SK-N-SH treated with all-trans-retinoic acid at 6 μM for 48 hours (cell line): ENCODE measurements at regions not wholly inside any gene's neighbourhood (a gene's known extent, or its start where the extent isn't known, plus 50 kb on each side); places are given as distances from the start of the nearest gene placed in this dataset.

Experiments
- ATAC-seq: fragments of 200-7000 bp; cut with Tn5 transposase; 3 replicates; pipeline ENCODE4 v1.9.1; 2020; ENCODE audit warnings: mild to moderate bottlenecking, moderate library complexity
- CREB5 ChIP-seq: fragments of 250-450 bp; sonication (Bioruptor Pico); IDR thresholded peaks from 2 replicates; pipeline ENCODE4 v1.5.1; 2020; ENCODE audit warnings: low read depth, mild to moderate bottlenecking, moderate library complexity
- ESRRG ChIP-seq: fragments of 250-450 bp; sonication (Bioruptor Pico); IDR thresholded peaks from 2 replicates; pipeline ENCODE4 v1.6.1; 2021; ENCODE audit warnings: mild to moderate bottlenecking
- GLIS3 ChIP-seq: fragments of 250-450 bp; sonication (Bioruptor Pico); IDR thresholded peaks from 2 replicates; pipeline ENCODE4 v1.5.0; 2020; ENCODE audit warnings: mild to moderate bottlenecking, moderate library complexity
- ISL1 ChIP-seq: fragments of 250-450 bp; sonication (Bioruptor Pico); IDR thresholded peaks from 2 replicates; pipeline ENCODE4 v2.1.2; 2022; ENCODE audit warnings: mild to moderate bottlenecking, moderate library complexity
- OSR1 ChIP-seq: fragments of 250-450 bp; sonication (Bioruptor Pico); IDR thresholded peaks from 2 replicates; pipeline ENCODE4 v1.8.0; 2022; ENCODE audit warnings: moderate library complexity, mild to moderate bottlenecking, inconsistent platforms
- POU6F1 ChIP-seq: fragments of 250-450 bp; sonication (Bioruptor Pico); IDR thresholded peaks from 2 replicates; pipeline ENCODE4 v1.8.0; 2021; ENCODE audit warnings: low read depth, mild to moderate bottlenecking, moderate library complexity, borderline replicate concordance
- PPARA ChIP-seq: fragments of 250-450 bp; sonication (Bioruptor Pico); IDR thresholded peaks from 2 replicates; pipeline ENCODE4 v1.5.0; 2020; ENCODE audit warnings: mild to moderate bottlenecking, borderline replicate concordance
- SNAI2 ChIP-seq: fragments of 250-450 bp; sonication (Bioruptor Pico); IDR thresholded peaks from 2 replicates; pipeline ENCODE4 v1.5.0; 2020; ENCODE audit warnings: mild to moderate bottlenecking, moderate library complexity
- TCF4 ChIP-seq: fragments of 250-450 bp; sonication (Bioruptor Pico); IDR thresholded peaks from 2 replicates; pipeline ENCODE4 v1.8.0; 2021; ENCODE audit warnings: mild to moderate bottlenecking, moderate library complexity, borderline replicate concordance
- TOX ChIP-seq: fragments of 250-450 bp; sonication (Bioruptor Pico); IDR thresholded peaks from 2 replicates; pipeline ENCODE4 v1.8.0; 2021; ENCODE audit warnings: mild to moderate bottlenecking, moderate library complexity, borderline replicate concordance
- ZC3H10 ChIP-seq: fragments of 250-450 bp; sonication (Bioruptor Pico); IDR thresholded peaks from 2 replicates; pipeline ENCODE4 v1.5.1; 2021; ENCODE audit warnings: mild to moderate bottlenecking, moderate library complexity
- ZFP3 ChIP-seq: fragments of 250-450 bp; sonication (Bioruptor Pico); IDR thresholded peaks from 2 replicates; pipeline ENCODE4 v1.5.0; 2020; ENCODE audit warnings: mild to moderate bottlenecking, moderate library complexity
- ZFP30 ChIP-seq: fragments of 450-650 bp; formaldehyde crosslinking; IDR thresholded peaks from 2 replicates; pipeline ENCODE4 v1.5.0; 2022; ENCODE audit warnings: mild to moderate bottlenecking, moderate library complexity
- ZNF565 ChIP-seq: fragments of 450-650 bp; formaldehyde crosslinking; conservative IDR thresholded peaks from 2 replicates; pipeline ENCODE4 v1.5.0; 2020; ENCODE audit warnings: low read depth, mild to moderate bottlenecking, moderate library complexity
- ZNF8 ChIP-seq: fragments of 450-650 bp; formaldehyde crosslinking; IDR thresholded peaks from 2 replicates; pipeline ENCODE4 v1.5.0; 2020; ENCODE audit warnings: mild to moderate bottlenecking, moderate library complexity
- TF ChIP-seq, protein P1 (sequence below): fragments of 250-450 bp; sonication (Bioruptor Pico); IDR thresholded peaks from 2 replicates; pipeline ENCODE4 v1.5.0; 2020; ENCODE audit warnings: mild to moderate bottlenecking, moderate library complexity

- ATAC-seq, result no peak
These were observed 139.6 kb upstream of the FAM20A start for GRCh38 chr17:68740555-68741447.

GRCh38 chr17:68737761-68738443 is 136.7 kb upstream of the FAM20A start:
- TF ChIP-seq SNAI2 (CRISPR knock-in tag) (no peak), ZFP30 (CRISPR knock-in tag) (no peak), TOX (no peak), POU6F1 (CRISPR knock-in tag) (no peak)
- TF ChIP-seq, protein P1, sequence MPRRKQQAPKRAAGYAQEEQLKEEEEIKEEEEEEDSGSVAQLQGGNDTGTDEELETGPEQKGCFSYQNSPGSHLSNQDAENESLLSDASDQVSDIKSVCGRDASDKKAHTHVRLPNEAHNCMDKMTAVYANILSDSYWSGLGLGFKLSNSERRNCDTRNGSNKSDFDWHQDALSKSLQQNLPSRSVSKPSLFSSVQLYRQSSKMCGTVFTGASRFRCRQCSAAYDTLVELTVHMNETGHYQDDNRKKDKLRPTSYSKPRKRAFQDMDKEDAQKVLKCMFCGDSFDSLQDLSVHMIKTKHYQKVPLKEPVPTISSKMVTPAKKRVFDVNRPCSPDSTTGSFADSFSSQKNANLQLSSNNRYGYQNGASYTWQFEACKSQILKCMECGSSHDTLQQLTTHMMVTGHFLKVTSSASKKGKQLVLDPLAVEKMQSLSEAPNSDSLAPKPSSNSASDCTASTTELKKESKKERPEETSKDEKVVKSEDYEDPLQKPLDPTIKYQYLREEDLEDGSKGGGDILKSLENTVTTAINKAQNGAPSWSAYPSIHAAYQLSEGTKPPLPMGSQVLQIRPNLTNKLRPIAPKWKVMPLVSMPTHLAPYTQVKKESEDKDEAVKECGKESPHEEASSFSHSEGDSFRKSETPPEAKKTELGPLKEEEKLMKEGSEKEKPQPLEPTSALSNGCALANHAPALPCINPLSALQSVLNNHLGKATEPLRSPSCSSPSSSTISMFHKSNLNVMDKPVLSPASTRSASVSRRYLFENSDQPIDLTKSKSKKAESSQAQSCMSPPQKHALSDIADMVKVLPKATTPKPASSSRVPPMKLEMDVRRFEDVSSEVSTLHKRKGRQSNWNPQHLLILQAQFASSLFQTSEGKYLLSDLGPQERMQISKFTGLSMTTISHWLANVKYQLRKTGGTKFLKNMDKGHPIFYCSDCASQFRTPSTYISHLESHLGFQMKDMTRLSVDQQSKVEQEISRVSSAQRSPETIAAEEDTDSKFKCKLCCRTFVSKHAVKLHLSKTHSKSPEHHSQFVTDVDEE (CRISPR knock-in tag), result no peak
- ATAC-seq, result no peak

More at GRCh38 chr17:68740555-68741447, 139.6 kb upstream of the FAM20A start:
- no peak for TF ChIP-seq TCF4
- TF ChIP-seq, protein P1 (CRISPR knock-in tag), result no peak
- TF ChIP-seq ZC3H10 (CRISPR knock-in tag), result no peak
- no peak for TF ChIP-seq ZFP30 (CRISPR knock-in tag)
- TF ChIP-seq PPARA (CRISPR knock-in tag), result no peak
- TF ChIP-seq ZFP3 (CRISPR knock-in tag), result no peak
- TF ChIP-seq OSR1 (CRISPR knock-in tag), result no peak
- no peak for TF ChIP-seq CREB5
- no peak for TF ChIP-seq GLIS3 (CRISPR knock-in tag)
- TF ChIP-seq POU6F1 (CRISPR knock-in tag), result no peak
- TF ChIP-seq ISL1, result no peak
- no peak for TF ChIP-seq ZNF565 (CRISPR knock-in tag)
- TF ChIP-seq ZNF8, result no peak
- no peak for TF ChIP-seq ESRRG (CRISPR knock-in tag)

GRCh38 chr17:68734931-68735330 is 133.8 kb upstream of the FAM20A start:
- TF ChIP-seq, protein P1 (CRISPR knock-in tag), result no peak
- TF ChIP-seq ZFP3 (CRISPR knock-in tag) (no peak), ZNF565 (CRISPR knock-in tag) (no peak), CREB5 (no peak)

More at GRCh38 chr17:68734931-68735330, 133.8 kb upstream of the FAM20A start:
- ATAC-seq, result no peak
